GM21423 (cell line): ENCODE measurements at regions not wholly inside any gene's neighbourhood (a gene's known extent, or its start where the extent isn't known, plus 50 kb on each side); places are given as distances from the start of the nearest gene placed in this dataset.
A peak's percentile ranks its signal among the peaks of the same experiment; 100 is the strongest.

ENCODE experiments used
- ATAC-seq: cut with Tn5 transposase; IDR thresholded peaks from one replicate; pipeline ENCODE4 v1.9.1; 2021; ENCODE audit warnings: mild to moderate bottlenecking, moderate library complexity; ENCODE audit not compliant: unreplicated experiment

GRCh38 chr3:113051787-113052186 lies 61.0 kb downstream of the GTPBP8 start:
- no peak for ATAC-seq

- ATAC-seq, result no peak
Observed at GRCh38 chr3:113053169-113053568, 62.4 kb downstream of the GTPBP8 start.

GRCh38 chr3:113054552-113054951 lies 63.8 kb downstream of the GTPBP8 start:
- no peak for ATAC-seq

GRCh38 chr3:113055201-113055600 lies 64.4 kb downstream of the GTPBP8 start:
- no peak for ATAC-seq

- ATAC-seq, result no peak
Observed at GRCh38 chr3:113055961-113056360, 65.2 kb downstream of the GTPBP8 start.

- peak; percentile 72 for ATAC-seq
Observed at GRCh38 chr3:113057117-113057516, 66.3 kb downstream of the GTPBP8 start.

- ATAC-seq, result no peak
Observed at GRCh38 chr3:113058188-113058587, 67.4 kb downstream of the GTPBP8 start.

- ATAC-seq, result no peak
Observed at GRCh38 chr3:113062705-113063104, 71.9 kb downstream of the GTPBP8 start.

GRCh38 chr3:113063126-113063894 lies 72.5 kb downstream of the GTPBP8 start:
- no peak for ATAC-seq

GRCh38 chr3:113064183-113064582 lies 73.4 kb downstream of the GTPBP8 start:
- no peak for ATAC-seq

GRCh38 chr3:113065336-113065735 lies 74.6 kb downstream of the GTPBP8 start:
- ATAC-seq, result no peak

GRCh38 chr3:113070072-113070640 lies 79.4 kb downstream of the GTPBP8 start:
- ATAC-seq, result peak; percentile 22

GRCh38 chr3:113070681-113071113 lies 79.9 kb downstream of the GTPBP8 start:
- peak; percentile 98 for ATAC-seq

GRCh38 chr3:113075588-113075987 lies 84.8 kb downstream of the GTPBP8 start:
- no peak for ATAC-seq

- peak; percentile 77 for ATAC-seq
Observed at GRCh38 chr3:113079218-113079961, 88.6 kb downstream of the GTPBP8 start.

GRCh38 chr3:113084777-113085176 lies 94.0 kb downstream of the GTPBP8 start:
- no peak for ATAC-seq

GRCh38 chr3:113086560-113087461 lies 96.0 kb downstream of the GTPBP8 start:
- no peak for ATAC-seq

- ATAC-seq, result no peak
Observed at GRCh38 chr3:113088616-113089015, 97.8 kb downstream of the GTPBP8 start.

- ATAC-seq, result no peak
Observed at GRCh38 chr3:113091417-113091816, 100.6 kb downstream of the GTPBP8 start.

GRCh38 chr3:113092746-113093145 lies 102.0 kb downstream of the GTPBP8 start:
- no peak for ATAC-seq
